GM12878 (cell line): ENCODE measurements at regions not wholly inside any gene's neighbourhood (a gene's known extent, or its start where the extent isn't known, plus 50 kb on each side); places are given as distances from the start of the nearest gene placed in this dataset.

Experiments
- BCL11A ChIP-seq: IDR thresholded peaks from 2 replicates; pipeline ENCODE4 v1.6.1; 2011; ENCODE audit warnings: low read depth, low read length
- CHD4 ChIP-seq: fragments of 200-600 bp; sonication (generic); IDR thresholded peaks from 2 replicates; pipeline ENCODE4 v1.6.1; 2016; ENCODE audit warnings: mild to moderate bottlenecking
- IRF3 ChIP-seq: fragments of 450-650 bp; IDR thresholded peaks from 2 replicates; pipeline ENCODE4 v1.6.1; 2014; ENCODE audit warnings: mild to moderate bottlenecking

GRCh38 chr18:60996822-60997221, 336.4 kb upstream of the CDH20 start:
- no peak for TF ChIP-seq BCL11A
- no peak for TF ChIP-seq CHD4
- TF ChIP-seq IRF3: no peak
